Amniotic stem cell (primary cell): ENCODE measurements at regions not wholly inside any gene's neighbourhood (a gene's known extent, or its start where the extent isn't known, plus 50 kb on each side); places are given as distances from the start of the nearest gene placed in this dataset.
"Not testable (repeated sequence)": the region's sequence is repeated elsewhere in the genome, so short reads cannot be mapped to it uniquely, and the experiment has no call there.

ENCODE experiments used
- DNase-seq: peaks from one replicate; lab custom pipeline; 2025; lab: John Stamatoyannopoulos, UW

DNA sequence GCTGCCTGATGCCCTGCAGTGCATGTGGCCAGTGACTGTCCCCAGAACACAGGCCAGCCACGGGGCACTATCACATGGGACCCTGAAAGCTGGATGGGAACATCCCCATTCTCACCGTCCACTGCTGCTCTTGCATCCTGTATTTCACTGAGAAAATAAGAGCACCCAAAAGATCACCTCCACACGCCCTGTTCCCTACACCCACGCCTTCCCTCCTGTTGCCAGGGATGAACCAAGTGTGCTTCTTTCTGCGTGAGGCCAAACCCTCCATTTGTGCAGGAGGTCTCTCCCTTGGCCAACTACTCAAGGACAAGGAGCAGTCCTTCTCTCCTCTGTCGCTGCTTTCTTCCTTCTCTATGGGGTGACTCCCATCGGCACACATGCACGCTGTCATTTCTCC, 118.3 kb downstream of the LRRC37A3 start:
- not testable (repeated sequence) for DNase-seq

- not testable (repeated sequence) for DNase-seq
Observed at GRCh38 chr17:64800361-64800895, 118.8 kb downstream of the LRRC37A3 start.

- DNase-seq, result not testable (repeated sequence)
Observed at GRCh38 chr17:64799543-64800188, 119.6 kb downstream of the LRRC37A3 start.

DNA sequence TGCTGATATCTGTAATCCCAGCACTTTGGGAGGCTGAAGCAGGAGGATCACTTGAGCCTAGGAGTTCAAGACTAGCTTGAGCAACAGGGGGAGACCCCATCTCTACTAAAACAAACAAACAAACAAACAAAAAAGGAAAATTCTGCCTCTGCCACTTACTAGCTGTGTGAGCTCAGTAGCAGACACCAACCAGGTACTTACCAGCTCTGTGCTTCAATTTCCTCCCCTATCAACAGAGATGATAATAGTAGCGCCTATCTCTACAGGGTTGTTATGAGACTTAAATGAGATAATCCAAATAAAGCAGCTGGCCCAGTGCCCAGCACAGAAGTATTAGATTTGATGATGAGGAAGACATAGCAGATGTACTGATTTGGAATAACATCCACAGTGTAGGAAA, 120.3 kb downstream of the LRRC37A3 start:
- DNase-seq, result not testable (repeated sequence)

GRCh38 chr17:64798489-64798790, 120.8 kb downstream of the LRRC37A3 start:
- DNase-seq, result not testable (repeated sequence)

- DNase-seq, result not testable (repeated sequence)
Observed at GRCh38 chr17:64797746-64798488, 121.4 kb downstream of the LRRC37A3 start.

- DNase-seq, result not testable (repeated sequence)
Observed at GRCh38 chr17:64795342-64795741, 123.9 kb downstream of the LRRC37A3 start.

GRCh38 chr17:64794548-64795274, 124.6 kb downstream of the LRRC37A3 start:
- not testable (repeated sequence) for DNase-seq

DNA sequence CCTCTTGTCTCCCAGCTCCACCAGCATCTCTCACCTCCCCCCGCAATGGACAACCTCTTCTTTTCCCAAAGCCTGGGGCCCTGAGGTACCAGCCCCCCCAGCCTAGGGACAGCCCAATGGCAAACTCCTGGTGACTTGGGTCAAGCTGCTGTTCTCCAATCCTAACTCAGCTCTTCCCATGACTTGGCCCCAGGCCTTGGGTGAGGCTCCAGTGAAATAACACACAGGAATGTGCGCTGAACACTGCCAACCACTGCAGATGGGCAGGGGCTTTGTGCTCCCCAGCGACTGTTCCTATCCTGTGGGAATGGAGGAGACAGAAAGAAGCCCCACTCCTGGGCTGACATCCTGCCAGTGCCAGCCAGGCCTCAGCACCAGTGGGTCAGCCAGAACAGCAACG, 125.2 kb downstream of the LRRC37A3 start:
- not testable (repeated sequence) for DNase-seq

DNA sequence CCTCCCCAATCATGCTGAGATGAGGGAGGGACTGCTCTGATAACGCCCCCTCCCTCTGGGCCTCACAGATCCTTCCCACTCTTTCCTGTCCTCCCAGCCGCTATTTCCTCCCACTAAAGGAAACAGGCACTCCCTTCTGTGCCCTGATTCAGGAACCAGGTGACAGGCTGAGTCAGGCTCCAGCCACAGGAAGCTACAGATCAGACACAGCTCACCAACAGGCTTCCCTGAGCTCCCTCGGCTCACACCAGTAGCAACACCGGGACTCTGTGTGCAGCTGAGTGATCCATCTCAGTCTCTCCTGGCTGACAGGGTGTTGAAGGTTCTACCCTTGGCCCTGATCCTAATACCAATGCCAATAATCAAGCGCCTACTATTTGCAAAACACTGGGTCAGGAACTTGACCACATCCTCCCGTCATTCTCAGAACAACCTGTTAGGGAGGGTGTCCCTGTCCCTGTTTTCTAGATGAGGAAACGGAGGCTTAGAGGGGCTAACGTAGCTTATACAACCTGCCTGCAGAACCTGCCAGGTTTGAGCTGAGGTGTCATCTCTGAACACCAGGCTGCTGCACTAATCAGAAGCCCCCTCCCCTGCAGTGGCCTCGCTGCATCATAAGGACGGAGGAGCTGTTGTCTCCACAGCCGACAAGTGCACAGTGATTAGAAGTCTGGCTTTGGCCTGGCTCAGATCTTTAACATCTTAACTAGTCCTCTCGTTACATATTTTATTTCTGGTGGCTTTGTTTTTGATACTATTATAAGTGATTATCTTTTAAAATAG, 126.3 kb downstream of the LRRC37A3 start:
- not testable (repeated sequence) for DNase-seq

DNA sequence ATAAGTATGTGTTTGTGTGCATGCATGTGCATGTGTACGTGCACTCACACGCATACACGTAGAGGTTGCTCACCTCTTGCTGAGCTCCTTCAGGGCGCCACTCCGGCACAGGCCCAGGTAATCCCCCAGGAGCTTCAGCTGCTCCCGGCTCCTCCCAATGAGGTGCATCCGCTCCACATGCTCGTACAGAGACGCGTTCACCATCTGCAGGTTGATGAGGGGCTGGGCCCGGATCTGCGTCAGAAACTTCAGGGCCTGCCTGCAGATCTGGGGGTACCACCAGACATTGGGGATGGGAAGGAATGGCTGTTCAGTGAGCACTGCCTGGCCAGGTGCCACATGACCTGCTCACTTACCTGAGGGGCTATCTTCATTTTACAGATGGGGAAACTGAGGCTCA, 127.0 kb downstream of the LRRC37A3 start:
- DNase-seq, result not testable (repeated sequence)

GRCh38 chr17:64791691-64792090, 127.6 kb downstream of the LRRC37A3 start:
- DNase-seq, result not testable (repeated sequence)

GRCh38 chr17:64791226-64791625, 128.1 kb downstream of the LRRC37A3 start:
- not testable (repeated sequence) for DNase-seq

- DNase-seq, result not testable (repeated sequence)
Observed at GRCh38 chr17:64790690-64791089, 128.6 kb upstream of the SMURF2 start.

DNA sequence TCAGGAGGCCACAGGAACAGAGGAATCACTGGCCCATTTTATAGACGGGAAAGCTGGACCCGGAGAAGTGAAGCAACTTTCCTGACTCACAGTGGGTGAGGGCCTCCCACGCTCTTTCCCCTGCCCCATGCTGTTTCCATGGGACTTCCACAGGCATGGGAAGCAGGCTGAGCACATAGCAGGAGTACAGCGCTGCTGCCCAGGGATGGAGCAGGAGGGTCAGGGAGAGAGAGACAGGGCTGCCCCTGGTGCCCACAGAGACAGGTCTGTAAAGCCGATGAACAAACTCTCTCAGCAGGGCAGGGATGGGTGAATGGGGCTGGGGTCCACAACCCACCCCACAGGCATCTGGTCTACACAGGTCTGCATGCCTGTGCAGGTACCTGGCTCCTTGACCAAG, 128.1 kb upstream of the SMURF2 start:
- DNase-seq, result not testable (repeated sequence)

GRCh38 chr17:64789061-64789445, 126.9 kb upstream of the SMURF2 start:
- not testable (repeated sequence) for DNase-seq

DNA sequence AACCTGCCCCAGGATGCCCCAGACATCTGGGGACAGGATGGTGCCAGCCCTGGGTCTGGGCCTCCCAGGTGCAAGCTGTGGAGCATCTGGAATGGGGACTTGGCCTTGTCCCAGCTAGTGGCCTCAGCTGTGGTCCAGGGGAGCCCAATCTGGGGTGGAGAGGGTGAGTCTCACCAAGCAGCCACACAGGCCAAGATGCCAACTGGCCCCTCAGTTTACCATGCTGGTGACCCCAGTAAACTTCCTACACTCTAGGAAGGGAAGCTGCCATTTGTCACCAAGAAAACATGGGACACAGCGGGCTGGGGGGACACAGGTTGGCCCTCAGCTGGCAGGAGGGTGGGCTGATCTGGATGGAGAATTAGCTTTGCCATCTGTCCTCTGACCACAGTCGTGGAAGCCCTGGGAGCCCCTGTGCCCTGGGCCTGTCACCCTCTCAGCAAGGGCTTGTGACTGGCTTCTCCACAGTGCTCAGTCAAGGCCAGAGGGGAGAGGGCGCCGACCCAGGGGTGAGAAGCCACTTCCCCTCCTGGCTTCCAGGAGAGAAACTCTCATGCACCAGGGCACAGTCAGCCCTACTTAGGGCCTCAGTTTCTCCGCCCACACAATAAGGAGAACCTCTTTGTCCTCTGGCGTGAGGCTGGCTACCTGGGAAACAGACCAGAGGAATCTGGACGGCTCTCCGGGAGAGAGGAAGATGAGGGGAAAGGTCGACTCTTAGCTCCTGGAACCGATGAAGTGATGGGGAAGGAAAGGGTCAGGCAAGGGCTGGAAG, 126.4 kb upstream of the SMURF2 start:
- no peak for DNase-seq

- DNase-seq, result no peak
Observed at GRCh38 chr17:64787921-64788271, 125.8 kb upstream of the SMURF2 start.

DNA sequence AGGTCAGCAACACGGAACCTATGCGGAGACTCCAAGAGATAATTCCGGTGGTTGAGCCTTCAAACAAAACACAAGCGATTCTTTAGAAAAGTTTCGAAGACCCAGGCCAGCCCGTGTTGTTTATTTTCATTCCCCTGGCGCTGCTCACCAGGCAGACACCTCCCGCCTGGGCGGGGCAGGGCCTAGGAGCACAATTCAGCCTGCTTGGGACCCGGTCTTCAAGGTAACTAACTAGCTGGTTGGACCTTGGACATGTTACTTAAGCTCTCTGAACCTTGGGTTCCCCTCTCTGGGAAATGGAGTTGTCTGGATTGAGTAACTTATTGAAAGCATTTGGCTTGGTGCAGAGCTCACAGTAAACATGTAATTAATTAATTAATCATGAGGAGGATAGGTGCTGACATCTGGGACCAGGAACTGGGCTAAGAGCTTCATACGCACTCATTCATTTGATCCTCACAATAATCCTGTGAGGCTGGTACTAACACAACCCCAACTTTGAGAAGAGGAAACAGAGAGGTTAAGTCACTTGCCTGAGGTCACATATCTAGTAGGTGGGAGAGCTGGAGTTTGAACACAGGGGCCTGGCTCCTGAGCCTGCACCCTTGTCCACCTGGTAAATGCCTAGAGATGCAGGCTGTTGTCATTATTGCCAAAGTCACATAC, 125.3 kb upstream of the SMURF2 start:
- DNase-seq, result no peak

DNA sequence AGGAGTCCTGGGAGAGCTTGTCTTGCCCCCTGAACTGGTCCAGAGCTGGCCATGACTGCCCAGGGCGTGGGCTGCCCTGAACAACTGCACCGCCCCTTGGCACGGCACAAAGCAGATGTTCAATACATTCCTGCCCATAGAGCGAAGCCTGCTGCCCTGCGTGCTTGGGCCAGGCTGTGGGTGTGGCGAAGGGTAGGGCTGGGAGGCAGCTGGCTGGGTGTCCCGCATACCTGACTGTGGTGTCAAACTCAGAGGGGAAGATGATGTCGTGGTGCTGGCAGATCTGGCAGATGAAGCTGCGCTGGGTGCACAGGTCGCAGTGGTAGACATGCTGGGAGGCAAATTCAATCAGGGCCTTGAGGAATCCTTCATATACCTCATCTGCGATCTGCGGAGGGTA, 124.2 kb upstream of the SMURF2 start:
- no peak for DNase-seq

DNA sequence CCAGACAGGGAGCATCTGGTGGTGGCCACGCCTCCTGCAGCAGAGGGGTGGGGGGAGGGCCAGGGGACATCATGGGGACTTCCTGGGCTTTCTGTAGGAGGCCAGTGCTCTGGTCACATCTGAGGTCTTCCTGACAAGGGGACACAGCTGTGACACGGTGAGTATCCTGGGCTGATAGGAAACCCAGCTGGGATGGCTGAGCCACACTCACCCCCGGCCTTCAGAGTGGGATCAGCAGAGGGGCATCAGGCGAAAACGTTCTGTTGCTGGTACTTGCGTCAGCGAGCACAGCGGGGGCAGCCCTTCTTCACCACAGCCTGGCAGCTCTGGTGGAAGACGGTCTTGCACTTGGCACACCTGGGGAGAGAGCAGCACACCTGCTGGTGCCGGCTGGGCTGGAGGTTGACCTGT, 122.9 kb upstream of the SMURF2 start:
- no peak for DNase-seq
